CD4-positive, CD25-positive, alpha-beta regulatory T cell (primary cell): ENCODE measurements at regions not wholly inside any gene's neighbourhood (a gene's known extent, or its start where the extent isn't known, plus 50 kb on each side); places are given as distances from the start of the nearest gene placed in this dataset.

Source experiments
- ATAC-seq, 2 donors: fragments of 150-1000 bp; cut with Tn5 transposase; one replicate each; pipeline ENCODE4 v1.10.0; 2021; ENCODE audit warnings: low read depth in 2 of 2, moderate number of reproducible peaks in 2 of 2, moderate library complexity in 1 of 2
- DNase-seq, 3 donors: peaks; one replicate each; pipeline versions ENCODE4 v3.0.0 to v3.0.0-alpha.2; 2012 to 2022; ENCODE audit warnings: mixed read lengths in 1 of 3
- H3K27ac ChIP-seq: one replicate; pipeline ENCODE4 v1.7.0; 2013; ENCODE audit warnings: mild to moderate bottlenecking, low read length; ENCODE audit not compliant: insufficient read depth, poor library complexity, severe bottlenecking
- H3K27me3 ChIP-seq: one replicate; pipeline ENCODE4 v1.7.0; 2013; ENCODE audit warnings: low read length; ENCODE audit not compliant: control insufficient read depth, insufficient read depth
- H3K36me3 ChIP-seq: one replicate; pipeline ENCODE4 v1.7.0; 2013; ENCODE audit warnings: mild to moderate bottlenecking, low read length, moderate library complexity; ENCODE audit not compliant: control insufficient read depth, insufficient read depth
- H3K4me1 ChIP-seq: 2 replicates; pipeline ENCODE4 v1.7.0; 2013; ENCODE audit warnings: mild to moderate bottlenecking, low read length; ENCODE audit not compliant: insufficient read depth, control insufficient read depth, poor library complexity, severe bottlenecking
- H3K4me3 ChIP-seq: one replicate; pipeline ENCODE4 v1.7.0; 2013; ENCODE audit warnings: low read depth, mild to moderate bottlenecking, low read length, moderate library complexity
- H3K9me3 ChIP-seq, 2 experiments: 1 replicate in 1 of 2; 2 replicates in 1 of 2; pipeline ENCODE4 v1.7.0; 2013; ENCODE audit warnings: low read length in 2 of 2, mild to moderate bottlenecking in 1 of 2, moderate library complexity in 1 of 2; ENCODE audit not compliant: control insufficient read depth in 2 of 2
- H3K27ac Mint-ChIP-seq, 3 donors: one replicate each; pipeline ENCODE4 v1.8.0; 2020 to 2022; ENCODE audit warnings: mild to moderate bottlenecking in 3 of 3, mixed read lengths in 3 of 3, moderate library complexity in 2 of 3
- H3K27me3 Mint-ChIP-seq: one replicate; pipeline ENCODE4 v1.8.0; 2022; ENCODE audit warnings: mild to moderate bottlenecking, mixed read lengths
- H3K36me3 Mint-ChIP-seq: one replicate; pipeline ENCODE4 v1.8.0; 2020; ENCODE audit warnings: mixed read lengths
- H3K4me1 Mint-ChIP-seq, 4 donors: one replicate each; pipeline ENCODE4 v1.8.0; 2020 to 2022; ENCODE audit warnings: mixed read lengths in 4 of 4, mild to moderate bottlenecking in 1 of 4
- H3K4me3 Mint-ChIP-seq, 4 donors: one replicate each; pipeline ENCODE4 v1.8.0; 2020 to 2022; ENCODE audit warnings: mild to moderate bottlenecking in 4 of 4, mixed read lengths in 4 of 4, moderate library complexity in 3 of 4
- H3K9me3 Mint-ChIP-seq, 7 donors: one replicate each; pipeline ENCODE4 v1.8.0; 2020 to 2022; ENCODE audit warnings: mixed read lengths in 7 of 7, mild to moderate bottlenecking in 3 of 7, moderate library complexity in 2 of 7

GRCh38 chrX:10031746-10032145 is 64.6 kb downstream of the CLDN34 start:
- Histone ChIP-seq H3K4me1 (no peaks in the 10 kb centered on the region), H3K27ac (no peak overlapping the region), H3K27me3 (no peaks in the 10 kb centered on the region), H3K4me3 (no peak overlapping the region), H3K9me3 (no peaks in the 10 kb centered on the region), H3K36me3 (no peaks in the 10 kb centered on the region)
- H3K36me3 Mint-ChIP-seq: no peaks in the 10 kb centered on the region
- no peak overlapping the region for H3K4me3 Mint-ChIP-seq
- DNase-seq (no peak), ATAC-seq (no peak)
- no peaks in the 10 kb centered on the region for H3K9me3 Mint-ChIP-seq
- peaks cover 4 to 7% (median 6%) of the 10 kb centered on the region in 4 donors for H3K4me1 Mint-ChIP-seq
- no peaks in the 10 kb centered on the region for H3K27me3 Mint-ChIP-seq
- no peak overlapping the region for H3K27ac Mint-ChIP-seq

GRCh38 chrX:10032147-10032546 is 65.0 kb downstream of the CLDN34 start:
- no peaks in the 10 kb centered on the region for H3K36me3 Mint-ChIP-seq
- Histone ChIP-seq H3K36me3 (no peaks in the 10 kb centered on the region), H3K27ac (no peak overlapping the region), H3K9me3 (no peaks in the 10 kb centered on the region), H3K4me1 (no peaks in the 10 kb centered on the region), H3K4me3 (no peak overlapping the region), H3K27me3 (no peaks in the 10 kb centered on the region)
- DNase-seq (no peak), ATAC-seq (no peak)
- peaks cover 4 to 7% (median 5%) of the 10 kb centered on the region in 4 donors for H3K4me1 Mint-ChIP-seq
- no peak overlapping the region for H3K27ac Mint-ChIP-seq
- no peak overlapping the region for H3K4me3 Mint-ChIP-seq
- H3K27me3 Mint-ChIP-seq: no peaks in the 10 kb centered on the region
- H3K9me3 Mint-ChIP-seq: no peaks in the 10 kb centered on the region

GRCh38 chrX:10033375-10034007 is 66.3 kb downstream of the CLDN34 start:
- no peak overlapping the region for H3K27ac Mint-ChIP-seq
- no peaks in the 10 kb centered on the region for H3K36me3 Mint-ChIP-seq

GRCh38 chrX:10034740-10035260 is 67.6 kb downstream of the CLDN34 start:
- H3K27me3 ChIP-seq: no peaks in the 10 kb centered on the region
- no peak overlapping the region for H3K27ac Mint-ChIP-seq
- H3K27ac ChIP-seq: no peak overlapping the region
- H3K4me3 ChIP-seq: no peak overlapping the region
- no peaks in the 10 kb centered on the region for H3K4me1 ChIP-seq
- H3K4me1 Mint-ChIP-seq: peaks cover 4 to 7% (median 5%) of the 10 kb centered on the region in 4 donors
- DNase-seq (no peak), ATAC-seq (no peak)
- H3K9me3 ChIP-seq: no peaks in the 10 kb centered on the region
- H3K4me3 Mint-ChIP-seq: no peak overlapping the region
- H3K9me3 Mint-ChIP-seq: no peaks in the 10 kb centered on the region
- H3K36me3 ChIP-seq: no peaks in the 10 kb centered on the region
- H3K27me3 Mint-ChIP-seq: no peaks in the 10 kb centered on the region
- H3K36me3 Mint-ChIP-seq: no peaks in the 10 kb centered on the region

More at GRCh38 chrX:10033375-10034007, 66.3 kb downstream of the CLDN34 start:
- Mint-ChIP-seq H3K4me3 (no peak overlapping the region), H3K4me1 (peaks cover 4 to 7% (median 5%) of the 10 kb centered on the region in 4 donors), H3K9me3 (no peaks in the 10 kb centered on the region), H3K27me3 (no peaks in the 10 kb centered on the region)
- Histone ChIP-seq H3K9me3 (no peaks in the 10 kb centered on the region), H3K4me1 (no peaks in the 10 kb centered on the region), H3K27ac (no peak overlapping the region), H3K36me3 (no peaks in the 10 kb centered on the region), H3K4me3 (no peak overlapping the region), H3K27me3 (no peaks in the 10 kb centered on the region)
- ATAC-seq (no peak), DNase-seq (no peak)

GRCh38 chrX:10038585-10038984 is 71.4 kb downstream of the CLDN34 start:
- no peaks in the 10 kb centered on the region for H3K9me3 ChIP-seq
- no peak overlapping the region for H3K4me3 ChIP-seq
- no peak overlapping the region for H3K4me3 Mint-ChIP-seq
- H3K27ac ChIP-seq: no peak overlapping the region
- H3K27me3 Mint-ChIP-seq: no peaks in the 10 kb centered on the region
- peaks cover 4 to 6% (median 5%) of the 10 kb centered on the region in 4 donors for H3K4me1 Mint-ChIP-seq
- no peaks in the 10 kb centered on the region for H3K27me3 ChIP-seq
- H3K36me3 ChIP-seq: no peaks in the 10 kb centered on the region
- no peaks in the 10 kb centered on the region for H3K36me3 Mint-ChIP-seq
- ATAC-seq (no peak), DNase-seq (no peak)
- no peak overlapping the region for H3K27ac Mint-ChIP-seq
- no peaks in the 10 kb centered on the region for H3K9me3 Mint-ChIP-seq
- no peaks in the 10 kb centered on the region for H3K4me1 ChIP-seq

GRCh38 chrX:10039821-10040793 is 72.9 kb downstream of the CLDN34 start:
- ATAC-seq (no peak), DNase-seq (no peak)
- Histone ChIP-seq H3K9me3 (no peaks in the 10 kb centered on the region), H3K27me3 (no peaks in the 10 kb centered on the region), H3K36me3 (no peaks in the 10 kb centered on the region), H3K27ac (no peak overlapping the region), H3K4me1 (no peaks in the 10 kb centered on the region), H3K4me3 (no peak overlapping the region)
- peaks cover 0 to 4% (median 3%) of the 10 kb centered on the region in 4 donors for H3K4me1 Mint-ChIP-seq
- H3K27me3 Mint-ChIP-seq: no peaks in the 10 kb centered on the region
- H3K9me3 Mint-ChIP-seq: no peaks in the 10 kb centered on the region
- H3K4me3 Mint-ChIP-seq: no peak overlapping the region
- H3K27ac Mint-ChIP-seq: no peak overlapping the region
- H3K36me3 Mint-ChIP-seq: no peaks in the 10 kb centered on the region

- H3K9me3 Mint-ChIP-seq: no peaks in the 10 kb centered on the region
These were observed 73.8 kb downstream of the CLDN34 start for GRCh38 chrX:10040961-10041360.

More at GRCh38 chrX:10040961-10041360, 73.8 kb downstream of the CLDN34 start:
- no peaks in the 10 kb centered on the region for H3K27me3 ChIP-seq
- no peak overlapping the region for H3K4me3 Mint-ChIP-seq
- H3K4me1 Mint-ChIP-seq: peaks cover 0 to 4% (median under 1%) of the 10 kb centered on the region in 4 donors
- no peak overlapping the region for H3K4me3 ChIP-seq
- H3K27ac ChIP-seq: no peak overlapping the region
- no peaks in the 10 kb centered on the region for H3K4me1 ChIP-seq
- no peaks in the 10 kb centered on the region for H3K36me3 ChIP-seq
- no peaks in the 10 kb centered on the region for H3K36me3 Mint-ChIP-seq
- no peaks in the 10 kb centered on the region for H3K27me3 Mint-ChIP-seq
- ATAC-seq (no peak), DNase-seq (no peak)
- no peak overlapping the region for H3K27ac Mint-ChIP-seq
- no peaks in the 10 kb centered on the region for H3K9me3 ChIP-seq
